GM10266 (cell line): ENCODE measurements at regions not wholly inside any gene's neighbourhood (a gene's known extent, or its start where the extent isn't known, plus 50 kb on each side); places are given as distances from the start of the nearest gene placed in this dataset.

Experiments used
- DNase-seq: peaks from one replicate; pipeline ENCODE4 v3.0.0; 2012; ENCODE audit errors: extremely low spot score
- CTCF ChIP-seq: IDR thresholded peaks from 2 replicates; pipeline ENCODE4 v1.5.1; 2012; ENCODE audit warnings: mild to moderate bottlenecking, low read depth; ENCODE audit not compliant: control insufficient read depth, insufficient read depth; ENCODE audit errors: missing control alignments

GRCh38 chr5:119928974-119929373 is 299.6 kb downstream of the FAM170A start:
- no peak for TF ChIP-seq CTCF
- no peak for DNase-seq

- DNase-seq: no peak
- TF ChIP-seq CTCF: no peak
Observed at GRCh38 chr5:119930490-119930889, 301.1 kb downstream of the FAM170A start.

- DNase-seq: no peak
- no peak for TF ChIP-seq CTCF
Observed at GRCh38 chr5:119943148-119943547, 313.8 kb downstream of the FAM170A start.

GRCh38 chr5:119945691-119946090 is 316.3 kb downstream of the FAM170A start:
- DNase-seq: no peak

GRCh38 chr5:119948162-119948561 is 318.8 kb downstream of the FAM170A start:
- no peak for DNase-seq
- no peak for TF ChIP-seq CTCF

More at GRCh38 chr5:119945691-119946090, 316.3 kb downstream of the FAM170A start:
- no peak for TF ChIP-seq CTCF

- no peak for DNase-seq
- TF ChIP-seq CTCF: no peak
Observed at GRCh38 chr5:119949426-119949999, 320.2 kb downstream of the FAM170A start.

GRCh38 chr5:119951330-119951934 is 322.1 kb downstream of the FAM170A start:
- no peak for DNase-seq
- TF ChIP-seq CTCF: no peak
